ENCODE measurements at regions not wholly inside any gene's neighbourhood (a gene's known extent, or its start where the extent isn't known, plus 50 kb on each side); places are given as distances from the start of the nearest gene placed in this dataset.

- Histone ChIP-seq H3K9me3 (ENCODE audit: severe bottlenecking) (no peaks in the 10 kb centered on the region), H3K27me3 (ENCODE audit: insufficient read depth, poor library complexity, severe bottlenecking) (no peaks in the 10 kb centered on the region), H3K4me3 (ENCODE audit: severe bottlenecking) (no peak overlapping the region), H3K36me3 (ENCODE audit: low read depth) (no peaks in the 10 kb centered on the region), H3K4me1 (ENCODE audit: insufficient read depth, poor library complexity, severe bottlenecking) (no peaks in the 10 kb centered on the region), H3K27ac (ENCODE audit: poor library complexity, severe bottlenecking) (no peak overlapping the region)
- no peak for DNase-seq (ENCODE audit: low spot score)
- TF ChIP-seq CTCF (IDR thresholded peaks at IDR 0.05; ENCODE audit: poor library complexity, severe bottlenecking), result no peak
- no peak for ATAC-seq (ENCODE audit: low read depth)
Observed at GRCh38 chrY:14235070-14235469, 179.0 kb downstream of the VCY1B start.

DNA sequence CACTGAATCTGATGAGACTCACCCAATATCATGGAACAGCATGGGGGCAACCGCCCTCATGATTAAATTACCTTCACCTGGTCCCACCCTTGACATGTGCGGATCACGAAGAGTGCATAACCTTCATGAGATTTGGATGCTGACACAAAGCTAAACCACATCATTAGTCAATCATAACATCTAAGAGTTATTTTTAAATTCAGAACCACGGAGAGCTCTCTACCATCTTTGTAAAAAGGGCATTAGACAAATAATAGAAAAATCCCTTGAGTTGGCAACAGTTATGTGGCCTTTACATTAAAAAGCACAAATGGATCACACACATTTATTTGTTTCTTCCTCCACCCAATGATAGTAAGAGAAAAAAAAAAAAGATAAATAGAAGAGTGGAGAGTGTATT, 182.2 kb downstream of the VCY1B start:
- no peaks in the 10 kb centered on the region for H3K27me3 ChIP-seq (ENCODE audit: insufficient read depth, poor library complexity, severe bottlenecking)
- H3K9me3 ChIP-seq (ENCODE audit: severe bottlenecking), result no peaks in the 10 kb centered on the region
- no peak for TF ChIP-seq CTCF (IDR thresholded peaks at IDR 0.05; ENCODE audit: poor library complexity, severe bottlenecking)
- no peaks in the 10 kb centered on the region for H3K4me1 ChIP-seq (ENCODE audit: insufficient read depth, poor library complexity, severe bottlenecking)
- no peaks in the 10 kb centered on the region for H3K36me3 ChIP-seq (ENCODE audit: low read depth)
- no peak overlapping the region for H3K27ac ChIP-seq (ENCODE audit: poor library complexity, severe bottlenecking)
- no peak for DNase-seq (ENCODE audit: low spot score)
- ATAC-seq (ENCODE audit: low read depth), result no peak
- no peak overlapping the region for H3K4me3 ChIP-seq (ENCODE audit: severe bottlenecking)

DNA sequence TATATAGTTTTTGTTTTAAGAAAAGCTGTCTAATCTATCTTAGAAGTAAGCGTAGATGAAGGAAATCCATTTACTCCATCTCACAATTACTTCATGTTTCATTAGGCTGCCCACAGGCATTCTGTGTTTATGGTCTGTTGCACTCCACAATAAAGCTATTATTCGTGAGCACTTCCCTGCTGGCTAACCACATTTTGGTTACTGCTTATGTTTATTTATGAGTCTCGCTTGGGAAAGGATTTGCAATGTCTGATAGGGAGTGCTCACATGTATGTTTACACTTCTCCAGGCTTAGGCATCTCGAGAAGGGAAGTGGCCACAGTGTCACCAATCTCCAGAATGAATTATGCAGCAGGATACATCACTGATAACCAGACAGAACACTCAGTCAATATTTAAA, 190.9 kb downstream of the VCY1B start:
- H3K4me3 ChIP-seq (ENCODE audit: severe bottlenecking), result no peak overlapping the region
- H3K36me3 ChIP-seq (ENCODE audit: low read depth), result no peaks in the 10 kb centered on the region
- H3K4me1 ChIP-seq (ENCODE audit: insufficient read depth, poor library complexity, severe bottlenecking), result no peaks in the 10 kb centered on the region
- DNase-seq (ENCODE audit: low spot score), result no peak
- H3K27me3 ChIP-seq (ENCODE audit: insufficient read depth, poor library complexity, severe bottlenecking), result no peaks in the 10 kb centered on the region
- no peak for TF ChIP-seq CTCF (IDR thresholded peaks at IDR 0.05; ENCODE audit: poor library complexity, severe bottlenecking)
- H3K9me3 ChIP-seq (ENCODE audit: severe bottlenecking), result no peaks in the 10 kb centered on the region
- no peak for ATAC-seq (ENCODE audit: low read depth)
- H3K27ac ChIP-seq (ENCODE audit: poor library complexity, severe bottlenecking), result no peak overlapping the region

- no peak for ATAC-seq (ENCODE audit: low read depth)
- TF ChIP-seq CTCF (IDR thresholded peaks at IDR 0.05; ENCODE audit: poor library complexity, severe bottlenecking), result no peak
Observed at GRCh38 chrY:14248878-14249576, 193.0 kb downstream of the VCY1B start.

More at GRCh38 chrY:14248878-14249576, 193.0 kb downstream of the VCY1B start:
- H3K27me3 ChIP-seq (ENCODE audit: insufficient read depth, poor library complexity, severe bottlenecking), result no peaks in the 10 kb centered on the region
- H3K27ac ChIP-seq (ENCODE audit: poor library complexity, severe bottlenecking), result no peak overlapping the region
- H3K9me3 ChIP-seq (ENCODE audit: severe bottlenecking), result no peaks in the 10 kb centered on the region
- no peak overlapping the region for H3K4me3 ChIP-seq (ENCODE audit: severe bottlenecking)
- DNase-seq (ENCODE audit: low spot score), result no peak
- no peaks in the 10 kb centered on the region for H3K36me3 ChIP-seq (ENCODE audit: low read depth)
- no peaks in the 10 kb centered on the region for H3K4me1 ChIP-seq (ENCODE audit: insufficient read depth, poor library complexity, severe bottlenecking)
